ENCODE measurements at regions not wholly inside any gene's neighbourhood (a gene's known extent, or its start where the extent isn't known, plus 50 kb on each side); places are given as distances from the start of the nearest gene placed in this dataset.

DNA sequence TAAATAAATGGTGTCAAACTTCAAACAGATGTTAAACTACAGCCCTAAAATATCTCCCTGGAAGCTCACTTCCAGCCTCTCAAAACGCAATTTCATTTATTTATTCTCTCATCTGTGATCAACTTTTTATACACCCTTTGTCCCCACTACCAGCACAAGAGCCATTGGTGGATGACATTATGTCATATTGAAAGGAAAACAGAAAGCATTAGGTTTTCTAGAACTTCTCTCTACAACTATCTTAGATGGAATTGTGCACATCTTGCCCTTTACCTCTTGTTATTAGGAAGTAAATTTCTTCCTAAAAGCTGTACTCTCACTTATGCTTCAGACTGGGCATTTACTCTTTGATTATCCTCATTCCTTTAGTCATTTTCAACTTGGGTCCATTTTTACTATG is 771.2 kb upstream of the GJE1 start:
- H2AFZ ChIP-seq (ENCODE audit: low read depth, low read length) = no peak overlapping the region
- H3K79me2 ChIP-seq (replicated peaks; ENCODE audit: insufficient read depth, low read length) = no peaks in the 10 kb centered on the region
- no peak overlapping the region for H3K4me3 ChIP-seq (ENCODE audit: low read length)

GRCh38 chr6:141359953-141360352 is 772.8 kb upstream of the GJE1 start:
- Histone ChIP-seq H3F3A (ENCODE audit: insufficient read depth, low read length, poor library complexity, severe bottlenecking) (peaks cover 3% of the 10 kb centered on the region), H3K4me2 (ENCODE audit: low read length) (no peak overlapping the region), H3K9ac (ENCODE audit: low read length) (peak overlapping the region; percentile 48), H3K79me2 (replicated peaks; ENCODE audit: insufficient read depth, low read length) (no peaks in the 10 kb centered on the region), H2AFZ (ENCODE audit: low read depth, low read length) (no peak overlapping the region), H3K27ac (ENCODE audit: low read length) (peak overlapping the region; percentile 91), H3K36me3 (ENCODE audit: insufficient read depth, low read length) (no peaks in the 10 kb centered on the region), H4K20me1 (ENCODE audit: insufficient read depth) (no peaks in the 10 kb centered on the region), H3K27me3 (ENCODE audit: insufficient read depth, low read depth, low read length) (no peaks in the 10 kb centered on the region), H3K4me3 (ENCODE audit: low read length) (peak overlapping the region; percentile 19), H3K9me2 (ENCODE audit: insufficient read depth, low read length) (no peaks in the 10 kb centered on the region), H3K9me3 (ENCODE audit: low read length) (no peaks in the 10 kb centered on the region)
- TF ChIP-seq MXI1 (conservative IDR thresholded peaks at IDR 0.05; ENCODE audit: poor library complexity, severe bottlenecking) (peak; percentile 11), RAD21 (conservative IDR thresholded peaks at IDR 0.05) (peak; percentile 61), EP300 (conservative IDR thresholded peaks at IDR 0.05; ENCODE audit: poor library complexity, severe bottlenecking) (peak; percentile 97), POLR2AphosphoS5 (IDR thresholded peaks at IDR 0.05) (peak; percentile 94), EZH2 (IDR thresholded peaks at IDR 0.05; ENCODE audit: borderline replicate concordance, insufficient read depth, low read length, poor library complexity, severe bottlenecking) (no peak), SMC3 (conservative IDR thresholded peaks at IDR 0.05; ENCODE audit: poor library complexity) (peak; percentile 33), TAF1 (IDR thresholded peaks at IDR 0.05; ENCODE audit: low read depth) (no peak)
- TF ChIP-seq, protein P1, sequence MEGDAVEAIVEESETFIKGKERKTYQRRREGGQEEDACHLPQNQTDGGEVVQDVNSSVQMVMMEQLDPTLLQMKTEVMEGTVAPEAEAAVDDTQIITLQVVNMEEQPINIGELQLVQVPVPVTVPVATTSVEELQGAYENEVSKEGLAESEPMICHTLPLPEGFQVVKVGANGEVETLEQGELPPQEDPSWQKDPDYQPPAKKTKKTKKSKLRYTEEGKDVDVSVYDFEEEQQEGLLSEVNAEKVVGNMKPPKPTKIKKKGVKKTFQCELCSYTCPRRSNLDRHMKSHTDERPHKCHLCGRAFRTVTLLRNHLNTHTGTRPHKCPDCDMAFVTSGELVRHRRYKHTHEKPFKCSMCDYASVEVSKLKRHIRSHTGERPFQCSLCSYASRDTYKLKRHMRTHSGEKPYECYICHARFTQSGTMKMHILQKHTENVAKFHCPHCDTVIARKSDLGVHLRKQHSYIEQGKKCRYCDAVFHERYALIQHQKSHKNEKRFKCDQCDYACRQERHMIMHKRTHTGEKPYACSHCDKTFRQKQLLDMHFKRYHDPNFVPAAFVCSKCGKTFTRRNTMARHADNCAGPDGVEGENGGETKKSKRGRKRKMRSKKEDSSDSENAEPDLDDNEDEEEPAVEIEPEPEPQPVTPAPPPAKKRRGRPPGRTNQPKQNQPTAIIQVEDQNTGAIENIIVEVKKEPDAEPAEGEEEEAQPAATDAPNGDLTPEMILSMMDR (IDR thresholded peaks at IDR 0.05; ENCODE audit: poor library complexity, severe bottlenecking) = no peak
- TF ChIP-seq, protein P2, sequence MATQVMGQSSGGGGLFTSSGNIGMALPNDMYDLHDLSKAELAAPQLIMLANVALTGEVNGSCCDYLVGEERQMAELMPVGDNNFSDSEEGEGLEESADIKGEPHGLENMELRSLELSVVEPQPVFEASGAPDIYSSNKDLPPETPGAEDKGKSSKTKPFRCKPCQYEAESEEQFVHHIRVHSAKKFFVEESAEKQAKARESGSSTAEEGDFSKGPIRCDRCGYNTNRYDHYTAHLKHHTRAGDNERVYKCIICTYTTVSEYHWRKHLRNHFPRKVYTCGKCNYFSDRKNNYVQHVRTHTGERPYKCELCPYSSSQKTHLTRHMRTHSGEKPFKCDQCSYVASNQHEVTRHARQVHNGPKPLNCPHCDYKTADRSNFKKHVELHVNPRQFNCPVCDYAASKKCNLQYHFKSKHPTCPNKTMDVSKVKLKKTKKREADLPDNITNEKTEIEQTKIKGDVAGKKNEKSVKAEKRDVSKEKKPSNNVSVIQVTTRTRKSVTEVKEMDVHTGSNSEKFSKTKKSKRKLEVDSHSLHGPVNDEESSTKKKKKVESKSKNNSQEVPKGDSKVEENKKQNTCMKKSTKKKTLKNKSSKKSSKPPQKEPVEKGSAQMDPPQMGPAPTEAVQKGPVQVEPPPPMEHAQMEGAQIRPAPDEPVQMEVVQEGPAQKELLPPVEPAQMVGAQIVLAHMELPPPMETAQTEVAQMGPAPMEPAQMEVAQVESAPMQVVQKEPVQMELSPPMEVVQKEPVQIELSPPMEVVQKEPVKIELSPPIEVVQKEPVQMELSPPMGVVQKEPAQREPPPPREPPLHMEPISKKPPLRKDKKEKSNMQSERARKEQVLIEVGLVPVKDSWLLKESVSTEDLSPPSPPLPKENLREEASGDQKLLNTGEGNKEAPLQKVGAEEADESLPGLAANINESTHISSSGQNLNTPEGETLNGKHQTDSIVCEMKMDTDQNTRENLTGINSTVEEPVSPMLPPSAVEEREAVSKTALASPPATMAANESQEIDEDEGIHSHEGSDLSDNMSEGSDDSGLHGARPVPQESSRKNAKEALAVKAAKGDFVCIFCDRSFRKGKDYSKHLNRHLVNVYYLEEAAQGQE (IDR thresholded peaks at IDR 0.05; ENCODE audit: borderline replicate concordance) = peak; percentile 91

More for the DNA sequence above, 771.2 kb upstream of the GJE1 start:
- Histone ChIP-seq H4K20me1 (ENCODE audit: insufficient read depth) (no peaks in the 10 kb centered on the region), H3K9me2 (ENCODE audit: insufficient read depth, low read length) (no peaks in the 10 kb centered on the region), H3K36me3 (ENCODE audit: insufficient read depth, low read length) (no peaks in the 10 kb centered on the region), H3K9ac (ENCODE audit: low read length) (no peak overlapping the region), H3K9me3 (ENCODE audit: low read length) (no peaks in the 10 kb centered on the region), H3K27me3 (ENCODE audit: insufficient read depth, low read depth, low read length) (no peaks in the 10 kb centered on the region), H3F3A (ENCODE audit: insufficient read depth, low read length, poor library complexity, severe bottlenecking) (peaks cover 3% of the 10 kb centered on the region), H3K27ac (ENCODE audit: low read length) (peak overlapping the region; percentile 91), H3K4me2 (ENCODE audit: low read length) (no peak overlapping the region)
- TF ChIP-seq POLR2AphosphoS5 (IDR thresholded peaks at IDR 0.05) (no peak), EP300 (conservative IDR thresholded peaks at IDR 0.05; ENCODE audit: poor library complexity, severe bottlenecking) (no peak), MXI1 (conservative IDR thresholded peaks at IDR 0.05; ENCODE audit: poor library complexity, severe bottlenecking) (no peak), TAF1 (IDR thresholded peaks at IDR 0.05; ENCODE audit: low read depth) (no peak)

Data from neural cell (in vitro differentiated cells).